ENCODE measurements at regions not wholly inside any gene's neighbourhood (a gene's known extent, or its start where the extent isn't known, plus 50 kb on each side); places are given as distances from the start of the nearest gene placed in this dataset.

DNA sequence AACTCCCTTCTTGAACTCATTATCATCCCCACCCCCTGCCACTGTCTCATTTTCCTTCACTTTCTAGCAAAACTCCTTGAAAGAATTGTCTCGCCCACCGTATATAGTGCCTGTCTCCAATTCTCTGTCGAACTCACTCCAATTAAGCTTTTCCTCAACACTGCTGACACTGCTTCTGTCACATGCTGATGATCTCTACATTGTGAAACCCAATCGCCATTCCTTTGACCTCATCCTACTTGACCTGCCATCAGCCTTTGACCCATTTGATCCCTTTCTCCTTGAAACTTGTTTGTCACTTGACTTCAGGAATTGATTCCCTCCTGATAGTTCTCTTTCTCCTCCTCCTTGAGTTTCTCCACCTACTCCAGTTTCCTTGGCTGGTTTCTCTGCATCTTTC, 54.8 kb downstream of the CCDC71L start:
- 82 to 90% methylated on average over 4 of the region's 4 CpGs for WGBS, 2 donors
- TF ChIP-seq POLR2A (IDR thresholded peaks at IDR 0.05) (no peak), CTCF (IDR thresholded peaks at IDR 0.05) (no peak)
- H3K27me3 ChIP-seq: no peaks in the 10 kb centered on the region
- H3K36me3 ChIP-seq (ENCODE audit: low read depth, missing control alignments): no peaks in the 10 kb centered on the region
- H3K4me3 ChIP-seq: no peak overlapping the region
- H3K9me3 ChIP-seq: no peaks in the 10 kb centered on the region
- DNase-seq: no peak
- H3K27ac ChIP-seq: no peak overlapping the region
- H3K4me1 ChIP-seq: no peaks in the 10 kb centered on the region
- intact Hi-C loops (cut with DNase I; ENCODE audit: low total_unique reads): no loop called here

DNA sequence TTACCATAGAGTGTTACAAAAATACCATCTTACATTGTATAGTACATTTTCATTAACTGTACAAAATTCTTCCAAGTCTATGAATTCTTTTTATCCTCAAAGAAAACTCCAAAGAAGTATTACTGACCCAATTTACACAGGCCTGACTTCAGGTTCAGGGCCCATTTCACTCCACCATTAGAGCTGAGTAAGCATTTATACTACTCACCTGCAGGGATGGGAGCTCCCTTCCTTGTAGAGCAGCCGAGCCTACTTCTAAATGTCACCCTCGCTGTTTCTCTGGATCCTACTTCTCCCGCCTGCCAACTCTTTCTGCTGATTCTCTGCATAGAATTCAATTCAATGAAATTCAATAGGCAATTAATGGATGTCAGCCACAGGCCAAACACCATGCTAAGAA, 56.0 kb downstream of the CCDC71L start:
- no peak overlapping the region for H3K27ac ChIP-seq
- no peak for TF ChIP-seq CTCF (IDR thresholded peaks at IDR 0.05)
- no peak for TF ChIP-seq POLR2A (IDR thresholded peaks at IDR 0.05)
- no peaks in the 10 kb centered on the region for H3K9me3 ChIP-seq
- H3K4me3 ChIP-seq: no peak overlapping the region
- intact Hi-C loops (cut with DNase I; ENCODE audit: low total_unique reads): no loop called here
- DNase-seq: no peak
- H3K4me1 ChIP-seq: no peaks in the 10 kb centered on the region
- WGBS, 2 donors: 93 to 94% methylated on average over 3 of the region's 3 CpGs
- H3K27me3 ChIP-seq: no peaks in the 10 kb centered on the region
- H3K36me3 ChIP-seq (ENCODE audit: low read depth, missing control alignments): no peaks in the 10 kb centered on the region

DNA sequence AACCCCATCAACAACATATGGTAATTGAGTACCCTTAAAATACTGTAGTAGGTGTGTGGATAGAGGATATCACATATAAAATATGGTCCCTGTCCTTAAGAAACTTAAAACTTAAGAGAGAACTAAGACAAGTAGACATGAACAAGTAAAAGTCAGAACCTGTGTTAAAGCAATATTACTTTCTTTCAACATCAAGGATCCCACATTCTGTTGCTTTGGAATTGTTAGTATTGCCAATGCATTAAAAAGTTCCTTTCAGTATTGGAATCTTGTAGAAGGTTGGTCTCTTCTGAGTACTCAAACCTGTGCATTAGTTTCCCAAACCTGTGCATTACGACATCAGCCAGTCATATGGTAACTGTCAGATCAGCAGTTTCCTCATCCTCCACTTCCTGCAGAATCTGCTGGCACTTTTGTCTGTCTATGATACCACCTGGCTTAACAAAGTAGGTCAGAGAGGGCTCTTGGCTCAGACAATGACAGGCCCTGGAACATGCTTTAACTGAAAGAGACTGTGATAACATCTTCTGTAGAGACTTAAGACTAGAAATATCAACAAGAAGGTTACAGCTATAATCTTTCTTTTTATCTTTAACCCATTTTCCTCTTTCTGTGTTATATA, 56.5 kb downstream of the CCDC71L start:
- Histone ChIP-seq H3K36me3 (ENCODE audit: low read depth, missing control alignments) (no peaks in the 10 kb centered on the region), H3K27me3 (no peaks in the 10 kb centered on the region), H3K9me3 (no peaks in the 10 kb centered on the region), H3K4me1 (no peaks in the 10 kb centered on the region), H3K4me3 (no peak overlapping the region), H3K27ac (no peak overlapping the region)
- intact Hi-C loops (cut with DNase I; ENCODE audit: low total_unique reads): no loop called here
- 90 to 94% methylated on average over 1 of the region's 1 CpG for WGBS, 2 donors
- TF ChIP-seq CTCF (IDR thresholded peaks at IDR 0.05) (no peak), POLR2A (IDR thresholded peaks at IDR 0.05) (no peak)
- no peak for DNase-seq

DNA sequence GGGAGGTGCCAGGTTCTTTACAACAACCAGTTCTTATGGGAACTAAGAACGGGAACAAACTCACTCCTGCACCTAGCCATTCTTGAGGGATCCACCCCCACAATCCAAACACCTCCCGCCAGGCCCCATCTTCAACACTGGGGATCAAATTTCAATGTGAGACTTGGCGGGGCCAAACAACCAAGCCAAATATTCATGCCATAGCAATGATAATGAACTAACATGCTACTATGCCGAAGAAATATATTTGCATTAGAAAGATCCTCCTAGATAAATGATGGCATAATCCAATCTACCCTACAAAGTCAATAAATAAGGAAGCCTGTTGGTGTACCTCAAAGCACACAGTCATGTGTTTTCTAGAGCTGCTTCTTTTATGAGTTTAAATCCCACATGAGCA, 57.6 kb downstream of the CCDC71L start:
- no peak for TF ChIP-seq CTCF (IDR thresholded peaks at IDR 0.05)
- Histone ChIP-seq H3K27ac (no peak overlapping the region), H3K9me3 (no peaks in the 10 kb centered on the region), H3K4me1 (no peaks in the 10 kb centered on the region), H3K36me3 (ENCODE audit: low read depth, missing control alignments) (no peaks in the 10 kb centered on the region), H3K27me3 (no peaks in the 10 kb centered on the region), H3K4me3 (no peak overlapping the region)
- 81 to 84% methylated on average over 4 of the region's 4 CpGs for WGBS, 2 donors
- intact Hi-C loops (cut with DNase I; ENCODE audit: low total_unique reads): no loop called here
- no peak for DNase-seq

- 96 to 100% methylated on average over 1 of the region's 1 CpG for WGBS, 2 donors
- DNase-seq: no peak
- H3K27me3 ChIP-seq: no peaks in the 10 kb centered on the region
- no peak for TF ChIP-seq CTCF (IDR thresholded peaks at IDR 0.05)
- TF ChIP-seq POLR2A (IDR thresholded peaks at IDR 0.05): no peak
- H3K4me3 ChIP-seq: no peak overlapping the region
- H3K36me3 ChIP-seq (ENCODE audit: low read depth, missing control alignments): no peaks in the 10 kb centered on the region
- H3K27ac ChIP-seq: no peak overlapping the region
- H3K4me1 ChIP-seq: no peaks in the 10 kb centered on the region
- no peaks in the 10 kb centered on the region for H3K9me3 ChIP-seq
- intact Hi-C loops (cut with DNase I; ENCODE audit: low total_unique reads): no loop called here
Measured at GRCh38 chr7:106602062-106602461, 58.9 kb downstream of the CCDC71L start.
